ENCODE measurements at regions not wholly inside any gene's neighbourhood (a gene's known extent, or its start where the extent isn't known, plus 50 kb on each side); places are given as distances from the start of the nearest gene placed in this dataset.

DNA sequence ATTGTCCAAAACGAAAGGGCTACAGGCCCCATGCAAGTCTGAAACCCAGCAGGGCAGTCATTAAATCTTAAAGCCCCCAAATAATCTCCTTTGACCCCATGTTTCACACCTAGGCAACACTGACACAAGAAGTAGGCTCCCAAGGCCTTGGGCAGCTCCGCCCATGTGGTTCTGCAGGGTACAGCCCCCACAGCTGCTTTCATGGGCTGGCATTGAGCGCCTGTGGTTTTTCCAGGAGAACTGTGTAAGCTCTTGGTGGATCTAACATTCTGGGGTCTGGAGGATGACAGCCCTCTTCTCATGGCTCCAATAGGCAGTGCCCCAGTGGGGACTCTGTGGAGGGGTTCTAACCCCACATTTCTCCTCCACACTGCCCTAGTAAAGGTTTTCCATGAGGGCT lies 623.5 kb downstream of the PRR16 start:
- TF ChIP-seq, protein P1, sequence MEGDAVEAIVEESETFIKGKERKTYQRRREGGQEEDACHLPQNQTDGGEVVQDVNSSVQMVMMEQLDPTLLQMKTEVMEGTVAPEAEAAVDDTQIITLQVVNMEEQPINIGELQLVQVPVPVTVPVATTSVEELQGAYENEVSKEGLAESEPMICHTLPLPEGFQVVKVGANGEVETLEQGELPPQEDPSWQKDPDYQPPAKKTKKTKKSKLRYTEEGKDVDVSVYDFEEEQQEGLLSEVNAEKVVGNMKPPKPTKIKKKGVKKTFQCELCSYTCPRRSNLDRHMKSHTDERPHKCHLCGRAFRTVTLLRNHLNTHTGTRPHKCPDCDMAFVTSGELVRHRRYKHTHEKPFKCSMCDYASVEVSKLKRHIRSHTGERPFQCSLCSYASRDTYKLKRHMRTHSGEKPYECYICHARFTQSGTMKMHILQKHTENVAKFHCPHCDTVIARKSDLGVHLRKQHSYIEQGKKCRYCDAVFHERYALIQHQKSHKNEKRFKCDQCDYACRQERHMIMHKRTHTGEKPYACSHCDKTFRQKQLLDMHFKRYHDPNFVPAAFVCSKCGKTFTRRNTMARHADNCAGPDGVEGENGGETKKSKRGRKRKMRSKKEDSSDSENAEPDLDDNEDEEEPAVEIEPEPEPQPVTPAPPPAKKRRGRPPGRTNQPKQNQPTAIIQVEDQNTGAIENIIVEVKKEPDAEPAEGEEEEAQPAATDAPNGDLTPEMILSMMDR (IDR thresholded peaks at IDR 0.05) = no peak
- no peak for TF ChIP-seq EP300 (IDR thresholded peaks at IDR 0.05)
- TF ChIP-seq POLR2AphosphoS5 (IDR thresholded peaks at IDR 0.05) = no peak
